Left colon (tissue), 2 donors: ENCODE measurements at regions not wholly inside any gene's neighbourhood (a gene's known extent, or its start where the extent isn't known, plus 50 kb on each side); places are given as distances from the start of the nearest gene placed in this dataset.

ENCODE experiments used
- ATAC-seq: fragments of 200-7000 bp; cut with Tn5 transposase; one replicate; pipeline ENCODE4 v1.9.1; 2020; ENCODE audit warnings: mild to moderate bottlenecking, moderate library complexity
- DNase-seq, 2 donors: peaks; one replicate each; pipeline ENCODE4 v3.0.0-alpha.2; 2020
- intact Hi-C, 2 donors: fragments of 100-400 bp; cut with DNase I in 1 of 2; cut with micrococcal nuclease in 1 of 2; formaldehyde crosslinking; loops; one replicate each; pipeline versions ENCODE4 v1.11.2 to v1.14.0; 2022; cut with DNase I, micrococcal nuclease
- donor health status: DM: no; HTN: no; CAD: no.
- donor health status: DM: yes; HTN: yes; CAD: no.

GRCh38 chr10:3464760-3465405, 292.3 kb upstream of the PITRM1 start:
- ATAC-seq, result peak; percentile 79
- intact Hi-C loops, result no loop called here
- no peak for DNase-seq

DNA sequence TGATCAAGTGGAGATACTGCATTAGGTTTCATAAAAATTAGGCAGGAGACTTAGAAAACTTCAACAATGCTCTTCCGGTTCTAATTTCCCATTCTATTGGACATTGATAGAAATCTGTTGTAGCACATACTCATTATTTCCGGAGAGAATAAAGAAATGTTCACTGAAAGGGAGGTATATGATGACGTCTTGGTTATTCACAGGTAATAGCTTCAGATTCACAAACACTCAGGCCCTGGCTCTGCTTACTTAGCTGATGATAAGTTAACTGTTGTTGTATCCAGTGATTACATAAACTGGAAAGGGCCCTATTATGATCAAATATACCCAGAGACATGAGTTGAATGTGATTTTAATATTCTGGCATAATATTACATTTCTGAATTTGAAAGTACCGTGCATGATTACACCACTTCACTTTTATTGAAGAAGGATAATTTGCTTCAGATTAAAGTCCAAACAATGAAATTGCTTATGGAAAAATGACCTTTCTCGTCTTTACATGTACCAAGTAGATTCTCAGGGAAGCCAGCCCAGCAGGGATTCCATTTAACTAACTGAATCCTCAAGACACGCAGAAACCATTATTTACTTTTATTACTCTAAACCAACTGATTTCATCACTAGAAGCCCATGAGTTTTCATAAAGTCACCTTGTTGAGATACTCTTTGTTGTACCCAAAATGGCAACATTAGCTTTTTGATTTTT, 288.0 kb upstream of the PITRM1 start:
- peak; percentile 46 for ATAC-seq
- no peak for DNase-seq
- intact Hi-C loops, result no loop called here

DNA sequence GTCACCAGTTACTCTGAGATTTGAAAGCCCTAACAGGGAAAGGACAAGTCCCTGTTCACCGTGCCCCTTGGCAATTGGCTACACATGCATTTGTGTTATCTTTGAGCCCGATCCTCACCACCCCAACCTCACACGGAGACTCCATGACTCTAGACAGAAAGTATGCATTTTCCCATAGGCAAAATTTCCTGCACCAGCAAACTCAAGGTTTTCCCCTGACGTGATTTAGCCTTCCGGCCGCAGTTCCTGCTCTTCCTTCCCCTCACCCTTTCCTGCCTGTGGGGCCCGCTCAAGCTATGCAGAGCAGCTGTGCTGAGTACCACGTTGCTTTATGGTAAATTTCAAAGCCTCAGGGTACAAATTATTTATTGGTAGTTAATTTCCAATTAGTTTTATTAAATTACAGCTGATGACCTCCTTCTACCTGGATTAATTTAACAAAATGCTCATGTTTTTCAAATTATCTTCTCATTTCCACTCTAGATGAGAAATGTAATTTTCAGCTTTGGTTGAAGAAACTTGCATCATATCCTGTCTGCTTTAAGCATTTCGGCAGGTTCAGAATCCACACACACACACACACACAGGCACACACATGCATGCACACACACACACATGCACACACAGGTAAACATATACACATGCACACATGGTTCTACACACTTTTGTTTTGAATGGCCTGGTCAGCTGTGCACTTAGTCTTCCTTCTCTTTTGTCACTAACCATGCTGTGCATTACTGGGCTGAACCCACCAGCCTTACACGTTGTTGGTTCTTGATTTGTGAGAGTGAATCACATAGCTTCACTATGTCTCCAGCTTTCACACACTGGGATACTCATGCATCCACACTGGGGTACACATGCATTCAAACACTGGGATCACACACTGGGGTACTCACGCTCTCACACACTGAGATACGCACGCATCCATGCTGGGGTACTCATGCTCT, 283.1 kb upstream of the PITRM1 start:
- DNase-seq (no peak), ATAC-seq (no peak)
- intact Hi-C loops, result no loop called here

GRCh38 chr10:3452683-3453361, 280.2 kb upstream of the PITRM1 start:
- DNase-seq, result no peak
- ATAC-seq, result no peak
- intact Hi-C loops, result no loop called here

GRCh38 chr10:3452173-3452626, 279.6 kb upstream of the PITRM1 start:
- ATAC-seq, result no peak
- DNase-seq, result no peak
- intact Hi-C loops, result no loop called here

DNA sequence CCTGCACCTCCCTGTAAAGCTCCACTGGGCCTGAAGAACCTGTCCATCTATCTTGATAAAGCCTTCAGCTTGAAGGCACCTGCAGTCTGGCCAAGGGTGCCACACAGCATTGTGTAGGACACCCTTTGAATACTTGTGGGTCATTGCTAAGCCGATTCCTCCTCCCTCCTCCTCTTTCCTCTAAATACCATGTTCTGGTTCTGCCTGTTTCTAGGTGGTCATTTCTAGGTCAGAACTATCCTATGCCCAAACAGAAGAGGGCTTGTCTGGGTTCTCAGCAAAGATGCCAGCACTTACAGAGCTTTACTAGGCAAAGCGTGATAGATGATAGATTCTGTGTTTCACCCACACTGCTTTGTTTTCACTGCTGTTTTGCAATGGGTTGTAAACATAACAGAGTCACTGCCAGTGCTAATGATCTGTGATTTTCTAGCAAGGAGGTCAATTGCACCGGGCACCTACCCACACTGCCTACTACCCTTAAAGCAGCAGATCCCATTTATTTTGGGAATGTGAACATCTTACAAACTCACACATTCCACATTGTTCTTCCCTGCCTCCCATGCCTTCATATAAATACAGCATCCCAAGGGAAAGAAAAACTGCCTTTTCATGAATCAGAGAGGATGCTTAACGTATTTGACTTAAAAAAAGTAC, 279.1 kb upstream of the PITRM1 start:
- no peak for DNase-seq
- no peak for ATAC-seq
- intact Hi-C loops, result no loop called here

DNA sequence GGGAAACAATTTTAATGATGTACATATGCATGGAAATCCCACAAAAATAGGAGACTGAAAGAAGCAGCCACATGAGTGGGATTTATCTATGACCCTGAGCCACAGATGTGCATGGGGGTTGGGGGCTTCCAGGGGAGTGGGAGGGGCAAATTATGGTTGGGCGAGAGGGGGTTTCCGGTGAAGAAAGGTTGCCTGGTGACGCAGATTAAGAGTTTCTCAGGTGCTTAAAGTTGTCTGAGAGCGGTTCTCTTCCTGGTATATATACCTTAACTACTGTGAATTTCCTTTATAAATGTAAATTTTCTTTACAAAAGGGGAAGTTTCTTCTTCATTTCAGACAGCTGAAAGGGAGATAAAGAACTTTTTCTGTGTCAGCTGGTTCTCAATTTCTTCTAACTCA, 273.6 kb upstream of the PITRM1 start:
- ATAC-seq (no peak), DNase-seq (no peak)
- intact Hi-C loops, result no loop called here

DNA sequence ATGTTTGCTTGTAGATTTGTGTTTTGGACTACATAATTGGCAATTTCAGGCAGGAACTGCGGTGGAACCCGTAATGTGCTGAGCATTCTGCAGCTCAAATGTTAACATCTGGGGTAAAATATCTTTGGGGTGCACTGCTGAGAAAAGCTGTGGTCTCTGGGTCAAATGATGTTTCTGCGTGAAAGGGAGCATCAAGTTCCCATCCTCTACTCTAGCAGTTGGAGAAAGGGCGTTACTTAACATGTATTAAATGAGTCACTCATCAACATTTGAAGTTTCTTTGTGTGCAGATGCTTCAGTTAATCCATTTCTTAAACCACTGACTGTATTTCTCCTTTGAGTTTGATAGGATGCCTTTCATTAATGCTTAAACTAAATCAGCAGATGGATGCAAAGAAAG, 273.1 kb upstream of the PITRM1 start:
- no peak for ATAC-seq
- intact Hi-C loops, result no loop called here

GRCh38 chr10:3442451-3442990, 269.9 kb upstream of the PITRM1 start:
- intact Hi-C loops, result no loop called here
- DNase-seq (no peak), ATAC-seq (no peak)

More for the DNA sequence above, 273.1 kb upstream of the PITRM1 start:
- DNase-seq, result no peak

- ATAC-seq (no peak), DNase-seq (no peak)
- intact Hi-C loops, result no loop called here
Measured at GRCh38 chr10:3439183-3439582, 266.6 kb upstream of the PITRM1 start.

- DNase-seq (no peak), ATAC-seq (no peak)
- intact Hi-C loops, result no loop called here
Measured at GRCh38 chr10:3438606-3439005, 266.0 kb upstream of the PITRM1 start.

DNA sequence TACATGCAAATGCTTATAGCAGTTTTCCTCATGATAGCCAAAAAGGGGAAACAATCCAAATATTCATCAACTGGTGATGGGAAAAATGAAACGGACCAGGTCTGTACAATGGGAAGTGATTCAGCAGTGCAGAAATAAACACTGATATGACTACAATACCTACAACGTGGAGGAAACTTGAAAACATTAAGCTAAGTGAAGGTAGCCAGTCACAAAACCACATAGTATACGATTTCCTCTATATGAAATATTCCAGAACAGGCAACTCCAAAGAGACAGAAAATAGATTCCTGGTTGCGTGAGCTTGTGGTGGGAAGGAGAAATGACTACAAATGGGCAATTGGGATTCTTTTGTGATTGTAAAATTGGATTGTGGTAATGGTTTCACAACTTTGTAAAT, 263.1 kb upstream of the PITRM1 start:
- intact Hi-C loops, result no loop called here
- ATAC-seq, result no peak
- no peak for DNase-seq

GRCh38 chr10:3433988-3434387, 261.4 kb upstream of the PITRM1 start:
- intact Hi-C loops, result no loop called here
- ATAC-seq, result no peak
- no peak for DNase-seq

DNA sequence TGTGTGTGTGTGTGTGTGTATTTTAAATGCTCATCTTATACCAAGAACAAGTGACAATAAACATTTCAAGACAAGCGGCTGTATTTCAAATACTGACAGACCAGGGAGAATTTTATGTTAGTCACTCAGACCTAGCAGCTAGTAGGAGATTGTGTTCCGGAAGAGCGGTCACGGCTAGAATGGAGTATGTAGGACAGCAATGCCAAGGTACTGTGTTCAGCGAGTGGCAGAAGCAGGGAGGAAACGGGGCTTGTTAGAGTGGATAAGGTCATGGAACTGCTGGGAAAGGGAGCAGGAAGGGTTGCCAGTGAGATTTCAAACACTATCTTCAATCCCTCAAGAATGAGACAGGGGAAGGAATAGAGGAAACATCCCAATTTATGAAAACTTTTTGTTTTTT, 260.5 kb upstream of the PITRM1 start:
- ATAC-seq (no peak), DNase-seq (no peak)
- intact Hi-C loops, result no loop called here

DNA sequence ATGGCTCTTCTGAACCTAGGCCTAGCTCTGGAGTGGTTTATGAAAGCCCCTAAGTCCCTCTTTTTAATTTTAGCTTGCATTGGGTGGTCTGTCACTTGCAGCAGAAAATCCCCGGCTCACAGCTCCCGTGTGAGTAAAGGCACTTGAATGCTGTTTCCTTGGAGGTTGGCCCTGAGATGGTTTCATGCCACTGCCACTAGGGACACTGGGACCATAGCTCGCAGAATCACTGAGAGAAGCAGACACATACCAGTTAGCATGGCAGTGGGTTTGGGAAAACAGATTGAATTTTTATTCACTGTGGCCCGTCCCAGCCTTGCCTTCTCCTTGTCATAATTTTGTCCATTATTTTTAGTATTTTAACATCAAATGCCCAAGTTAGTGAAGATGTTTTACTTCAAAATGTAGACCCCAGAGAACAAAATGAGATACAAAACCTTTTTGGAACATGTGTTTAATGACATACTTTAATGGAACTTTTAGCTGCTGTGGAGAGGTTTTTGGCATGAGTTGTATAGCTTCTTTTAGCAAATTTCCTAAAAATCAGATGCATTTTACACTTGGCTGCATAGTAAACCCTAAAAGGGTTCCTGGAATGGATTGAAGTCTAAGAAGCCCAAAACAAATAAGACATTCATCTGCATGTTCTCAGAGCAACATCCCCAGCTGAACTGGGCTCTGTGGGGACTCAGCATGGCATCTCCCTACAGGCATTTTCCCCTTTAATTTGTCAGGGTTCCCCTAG, 259.7 kb upstream of the PITRM1 start:
- ATAC-seq (no peak), DNase-seq (no peak)
- intact Hi-C loops, result no loop called here

DNA sequence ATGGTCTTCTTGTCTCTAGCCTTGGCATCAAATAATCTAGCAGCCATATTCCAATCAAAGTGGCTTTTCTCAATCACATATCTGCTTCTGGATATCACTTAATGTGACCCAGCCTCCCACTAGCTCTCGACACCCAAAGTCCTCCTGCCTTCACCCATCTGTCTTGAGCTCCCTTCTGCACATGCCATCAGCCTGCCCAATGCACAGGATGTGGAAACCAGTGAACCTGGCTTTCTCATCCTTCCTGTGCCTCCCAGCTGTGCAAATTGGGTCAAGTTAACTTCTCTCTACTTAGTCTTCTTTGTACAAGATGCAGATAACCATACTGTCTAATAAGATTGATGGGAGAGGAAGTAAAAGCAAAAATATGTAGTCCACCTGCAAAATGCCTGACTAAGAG, 257.9 kb upstream of the PITRM1 start:
- intact Hi-C loops, result no loop called here
- ATAC-seq (no peak), DNase-seq (no peak)

DNA sequence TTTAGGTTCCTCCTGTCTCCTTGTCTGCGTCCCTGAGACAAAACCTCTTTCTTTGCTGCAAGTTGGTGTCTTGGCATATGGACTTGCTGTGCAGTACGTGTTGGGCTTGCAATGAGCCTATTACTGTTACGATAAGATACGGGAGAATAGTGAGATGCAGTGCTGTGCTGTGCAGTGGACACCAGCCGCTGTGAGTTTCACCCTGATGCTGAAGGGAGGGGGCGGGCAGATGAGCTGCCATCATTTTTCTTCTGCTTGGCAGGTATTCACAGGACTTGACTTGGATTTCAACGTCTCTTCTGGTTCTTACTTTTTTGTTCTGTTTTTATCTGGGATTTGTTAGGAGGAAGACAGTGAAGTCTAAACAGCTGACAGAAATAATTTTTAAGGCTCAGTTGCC, 257.1 kb upstream of the PITRM1 start:
- no peak for ATAC-seq
- DNase-seq, result no peak
- intact Hi-C loops, result no loop called here

DNA sequence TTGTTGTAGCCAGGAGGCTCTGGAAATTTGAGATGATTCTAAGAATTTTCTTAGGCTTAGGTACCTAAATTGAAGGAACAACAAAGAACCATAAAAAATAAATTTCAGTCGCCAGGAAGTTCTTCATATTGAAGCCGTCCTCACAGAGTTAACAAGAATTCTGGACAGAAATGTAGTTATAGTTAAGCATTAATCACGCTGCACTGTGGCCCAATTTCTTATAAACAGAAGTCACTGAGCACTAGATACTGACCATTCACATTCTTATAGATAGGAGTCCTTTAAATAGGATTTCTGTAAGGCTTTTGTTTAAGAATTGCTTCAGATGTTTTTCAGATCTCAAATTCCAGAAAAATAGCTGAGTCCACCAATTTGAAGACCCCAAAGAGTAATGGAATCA, 256.2 kb upstream of the PITRM1 start:
- ATAC-seq (peak; percentile 39), DNase-seq (no peak)
- intact Hi-C loops, result no loop called here
